AG20443 (cell line): ENCODE measurements at regions not wholly inside any gene's neighbourhood (a gene's known extent, or its start where the extent isn't known, plus 50 kb on each side); places are given as distances from the start of the nearest gene placed in this dataset.

ENCODE experiments used
- DNase-seq: peaks from one replicate; pipeline ENCODE4 v3.0.0; 2012; ENCODE audit warnings: low spot score, mixed read lengths

DNA sequence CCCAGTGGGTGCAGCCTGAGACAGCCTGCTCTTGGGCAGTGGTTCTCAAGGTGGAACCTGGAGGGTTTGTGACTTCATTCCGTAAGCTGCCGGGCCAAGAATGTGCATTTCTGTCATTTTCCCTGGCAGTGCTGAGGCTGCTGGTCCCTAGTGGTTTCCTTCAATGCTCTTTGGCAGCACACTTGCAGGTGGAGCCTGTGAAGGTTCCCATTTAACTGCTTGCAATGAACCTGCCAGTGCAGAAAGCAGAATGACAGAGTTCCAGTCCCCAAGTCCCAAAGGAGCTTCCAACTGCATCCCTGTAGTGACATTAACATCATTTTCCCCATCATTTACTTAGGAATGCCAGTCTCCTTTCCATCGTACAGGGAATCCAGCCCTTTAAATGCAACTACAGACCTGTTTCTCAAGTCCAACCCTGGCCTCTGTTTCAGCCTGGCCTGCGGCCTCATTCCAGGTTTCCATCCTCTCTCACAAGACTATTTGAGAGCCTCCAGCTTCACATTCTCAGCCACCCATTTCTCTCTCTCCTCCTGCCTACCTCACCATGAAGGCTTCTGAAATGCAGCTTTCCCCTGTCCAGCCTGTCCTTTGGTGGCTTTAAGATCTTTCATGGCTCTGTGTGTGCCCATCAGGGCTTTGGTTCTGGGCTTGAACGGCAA lies 149.7 kb upstream of the GGTLC1 start:
- no peak for DNase-seq

DNA sequence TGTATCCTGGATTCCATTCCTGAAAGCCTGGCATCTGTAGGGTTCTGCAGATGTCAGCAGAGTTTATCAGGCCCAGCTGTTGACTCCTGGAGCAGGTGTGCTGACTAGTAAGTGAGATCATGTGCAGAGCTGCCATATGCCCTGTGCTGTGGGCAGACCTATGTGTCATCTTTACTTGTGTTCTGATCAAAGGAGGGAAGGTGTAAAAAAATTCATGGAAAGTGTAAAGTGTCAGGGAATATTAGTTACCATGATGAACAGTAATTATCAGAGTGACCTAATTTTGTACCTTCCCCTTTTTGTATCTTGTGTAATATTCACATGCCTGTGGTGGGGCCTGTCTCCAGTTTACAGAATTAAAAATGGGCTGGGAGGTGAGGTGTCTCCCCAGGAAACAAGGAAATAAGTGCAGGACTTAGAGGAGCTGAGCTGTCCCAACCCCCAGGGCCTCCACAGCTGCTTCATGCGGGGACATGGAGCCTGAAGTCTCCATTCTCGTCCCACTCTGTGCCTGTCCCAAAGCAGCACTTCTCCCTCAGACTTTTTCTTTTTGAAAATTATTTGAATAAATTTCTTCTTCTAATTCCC lies 148.2 kb upstream of the GGTLC1 start:
- no peak for DNase-seq

DNA sequence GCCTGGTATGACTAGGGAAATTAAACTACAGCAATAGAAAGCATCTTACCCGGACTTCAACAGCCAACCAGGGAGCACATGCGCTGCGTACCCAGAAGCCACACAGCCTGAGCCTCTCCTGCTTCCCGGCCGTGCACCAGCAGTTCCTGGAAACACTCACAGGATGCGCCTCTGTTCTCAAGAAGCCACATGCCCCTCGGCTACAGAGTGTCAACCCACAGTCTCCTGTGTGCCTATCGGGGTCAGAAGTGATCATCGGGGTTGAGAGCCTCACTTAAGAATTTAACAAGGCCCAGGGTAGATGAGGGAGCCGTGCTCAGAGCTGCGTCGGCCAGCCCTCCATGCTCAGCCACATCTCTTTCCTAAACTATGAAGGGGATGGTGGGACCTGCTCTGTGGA lies 147.2 kb upstream of the GGTLC1 start:
- DNase-seq = no peak

DNA sequence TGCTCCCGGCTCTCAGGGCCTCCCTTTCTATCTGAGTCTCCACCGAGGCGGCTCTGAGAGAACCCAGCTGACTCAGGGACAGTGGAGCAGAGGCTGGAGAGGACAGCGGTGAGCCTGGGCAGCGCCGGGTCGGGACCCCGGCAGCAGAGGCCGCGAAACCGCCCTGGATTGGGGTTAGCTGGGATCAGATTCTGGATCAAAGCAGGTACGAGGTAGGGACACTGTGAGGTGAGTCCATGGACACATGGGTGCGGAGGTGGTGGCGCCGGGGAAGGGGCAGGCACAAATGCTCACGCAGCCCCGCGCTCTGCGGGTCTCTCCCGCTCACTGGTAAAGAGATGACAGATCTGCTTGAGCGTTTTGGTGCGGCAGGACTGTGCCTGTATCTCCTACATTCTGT lies 146.4 kb upstream of the GGTLC1 start:
- DNase-seq = no peak

DNA sequence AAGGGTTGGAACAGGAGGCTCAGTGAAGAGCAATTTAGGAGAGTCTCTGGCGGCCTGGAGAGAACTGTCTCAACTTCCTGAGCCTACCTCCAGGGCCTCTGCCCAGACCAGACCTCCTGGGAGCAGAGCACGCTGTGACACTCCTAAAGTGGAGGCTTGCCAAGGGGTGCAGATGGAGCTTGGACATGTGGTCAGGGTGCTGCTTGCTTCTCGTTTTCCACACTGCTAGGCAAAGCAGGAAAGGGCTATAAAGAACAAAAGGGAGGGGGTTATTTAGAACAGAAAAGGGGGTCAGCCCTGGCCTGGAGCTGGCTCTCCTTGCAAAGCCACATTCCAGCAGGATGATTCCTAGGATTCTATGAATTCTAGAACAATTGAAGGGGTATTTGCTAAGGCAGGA lies 145.7 kb upstream of the GGTLC1 start:
- DNase-seq = no peak

DNA sequence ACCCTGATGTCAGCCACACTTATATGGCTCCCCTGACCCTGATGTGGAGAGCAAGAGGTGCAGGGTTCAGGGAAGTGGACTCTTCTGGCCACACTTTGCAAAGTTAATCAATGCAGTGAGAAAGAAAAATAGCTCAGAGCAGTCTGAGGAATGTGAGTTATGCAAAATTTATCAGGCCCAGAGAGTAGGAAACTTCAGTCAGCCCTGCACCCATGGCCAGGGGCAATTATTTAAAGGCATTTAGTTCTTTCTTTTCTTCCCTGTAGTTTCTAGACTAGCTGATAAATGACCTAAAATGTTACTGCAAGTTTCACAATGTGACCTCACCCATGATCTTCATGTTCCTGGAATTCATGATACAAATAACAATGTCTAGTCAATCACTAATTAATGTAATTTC lies 143.7 kb upstream of the GGTLC1 start:
- no peak for DNase-seq

DNA sequence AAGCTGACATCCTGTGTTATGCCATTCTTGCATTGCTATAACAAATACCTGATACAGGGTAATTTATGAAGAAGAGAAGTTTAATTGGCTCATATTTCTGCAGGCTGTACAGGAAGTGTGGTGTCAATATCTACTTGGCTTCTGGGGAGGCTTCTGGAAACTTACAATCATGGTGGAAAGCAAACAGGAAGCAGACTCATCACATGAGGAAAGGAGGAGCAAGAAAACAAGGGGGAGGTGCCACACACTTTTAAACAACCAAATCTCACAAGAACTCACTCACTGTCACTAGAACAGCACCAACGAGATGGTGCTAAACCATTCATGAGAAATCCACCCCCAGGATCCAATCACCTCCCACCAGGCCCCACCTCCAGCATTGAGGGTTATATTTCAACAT lies 143.1 kb upstream of the GGTLC1 start:
- DNase-seq = no peak

DNA sequence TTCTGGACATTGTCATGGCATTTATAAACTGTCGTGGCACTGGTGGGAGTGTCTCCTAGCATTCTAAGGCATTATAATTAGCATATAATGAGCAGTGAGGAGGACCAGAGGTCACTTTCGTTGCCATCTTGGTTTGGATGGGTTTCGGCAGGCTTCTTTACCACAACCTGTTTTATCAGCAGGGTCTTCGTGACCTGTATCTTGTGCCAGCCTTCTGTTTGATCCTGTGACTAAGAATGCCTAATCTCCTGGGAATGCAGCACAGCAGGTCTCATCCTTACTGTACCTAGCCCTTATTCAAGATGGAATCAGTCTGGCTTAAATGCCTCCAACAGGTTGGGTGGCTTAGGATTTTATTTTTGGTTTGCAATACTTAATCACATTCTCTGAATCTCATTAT lies 142.7 kb upstream of the GGTLC1 start:
- DNase-seq = no peak

DNA sequence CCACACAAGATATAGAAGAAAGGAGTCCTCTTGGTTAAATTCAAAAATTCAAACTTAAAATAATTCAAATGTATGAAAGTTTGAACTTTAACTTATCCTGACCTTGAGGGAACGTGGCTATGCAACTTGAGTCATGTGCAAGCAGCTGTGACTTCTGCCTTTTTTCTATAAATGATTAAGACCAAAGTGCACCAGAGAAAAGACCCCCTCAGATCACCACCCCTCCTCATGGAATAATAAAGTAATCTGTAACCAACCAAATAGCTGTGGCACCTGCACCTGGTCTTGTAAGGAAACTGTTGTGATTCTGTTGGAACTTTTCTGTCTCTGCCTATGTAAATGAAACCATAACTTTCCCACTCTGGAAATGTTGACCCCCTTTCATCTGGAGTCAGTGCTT lies 141.1 kb upstream of the GGTLC1 start:
- no peak for DNase-seq

DNA sequence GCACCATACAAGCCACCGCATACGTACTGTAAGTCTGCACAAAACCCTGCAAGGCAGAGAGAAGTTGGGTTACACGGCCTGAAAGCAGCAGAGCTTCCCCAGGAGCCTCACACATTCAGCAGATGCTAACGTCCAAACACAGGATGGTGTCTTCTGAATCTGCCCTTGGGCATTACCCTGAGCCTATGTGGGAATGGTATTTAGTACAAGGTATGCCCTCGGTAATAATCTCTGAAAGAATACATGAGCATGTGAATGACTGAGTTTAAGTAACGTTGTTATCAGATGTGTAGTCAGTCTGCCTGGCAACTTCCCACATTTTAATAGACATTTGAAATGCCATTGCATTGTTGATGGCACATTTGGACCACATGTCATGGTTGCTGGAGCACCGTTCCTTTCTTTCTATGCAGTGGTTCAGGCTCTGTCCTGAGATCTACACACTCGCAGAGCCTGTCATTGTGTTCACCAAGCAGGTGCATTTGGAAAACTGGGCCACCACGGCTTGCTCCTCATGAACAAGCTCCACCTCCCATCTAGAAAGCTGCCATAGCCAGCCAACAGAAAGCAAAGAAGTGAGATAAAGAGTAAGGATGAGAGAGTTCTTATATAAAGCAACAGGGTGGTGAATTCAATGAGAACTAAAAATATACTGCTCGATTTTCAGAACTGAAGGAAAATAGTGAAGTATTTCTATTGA lies 136.5 kb upstream of the GGTLC1 start:
- DNase-seq = no peak

DNA sequence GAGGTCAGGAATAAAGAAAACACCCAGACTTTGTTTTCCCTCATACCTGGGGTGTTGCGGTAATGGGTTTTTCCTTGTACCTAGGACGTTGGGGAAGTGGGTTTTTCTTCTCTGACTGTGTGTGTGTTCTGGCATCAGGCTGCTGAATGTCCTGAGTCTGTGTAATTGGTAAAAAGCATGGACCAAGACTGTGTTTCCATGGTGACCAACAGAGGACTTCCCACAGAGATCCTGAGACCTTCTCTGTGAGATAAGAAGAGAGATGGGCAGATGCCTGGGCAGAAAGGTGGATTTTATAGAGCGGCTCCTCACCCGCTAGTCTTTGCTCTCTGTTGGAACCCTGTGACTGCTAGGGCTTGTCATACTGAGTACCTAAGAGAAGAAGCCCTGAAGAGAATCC lies 135.4 kb upstream of the GGTLC1 start:
- DNase-seq = no peak

DNA sequence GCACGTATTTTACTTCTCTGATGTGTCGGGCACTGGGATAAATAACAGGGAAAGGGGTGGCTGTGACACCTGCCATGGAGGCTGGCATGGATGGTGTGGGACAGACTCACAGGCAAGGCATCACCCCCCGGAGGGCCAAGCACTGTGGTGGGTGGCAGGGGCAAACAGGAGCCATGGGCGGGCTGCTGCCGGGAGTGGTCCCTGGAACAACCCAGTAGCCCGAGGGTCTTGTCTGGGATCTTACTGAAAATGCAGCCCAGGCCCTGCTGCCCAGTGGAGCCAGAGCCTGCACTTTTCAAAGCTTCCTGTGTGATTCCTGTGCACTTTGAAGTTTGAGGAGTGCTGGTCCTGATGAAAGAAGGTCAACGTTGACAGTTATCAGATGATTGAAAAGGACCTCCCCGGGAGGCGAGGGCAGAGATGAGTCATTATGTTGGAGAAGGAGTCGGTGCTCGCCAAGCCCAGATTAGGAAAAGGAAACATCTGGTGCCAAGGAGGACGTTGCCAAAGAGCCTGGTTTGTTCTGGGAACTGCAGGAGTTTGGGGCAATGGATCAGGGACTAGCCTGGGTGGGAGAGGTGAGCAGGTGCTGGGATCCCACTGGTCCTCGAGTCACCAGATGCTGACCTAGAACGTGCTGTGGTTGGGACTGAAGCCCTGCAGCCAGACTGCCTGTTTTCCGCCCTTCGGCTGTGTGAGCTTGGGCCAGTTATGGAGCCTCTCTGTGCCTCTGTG lies 130.0 kb upstream of the GGTLC1 start:
- no peak for DNase-seq

DNA sequence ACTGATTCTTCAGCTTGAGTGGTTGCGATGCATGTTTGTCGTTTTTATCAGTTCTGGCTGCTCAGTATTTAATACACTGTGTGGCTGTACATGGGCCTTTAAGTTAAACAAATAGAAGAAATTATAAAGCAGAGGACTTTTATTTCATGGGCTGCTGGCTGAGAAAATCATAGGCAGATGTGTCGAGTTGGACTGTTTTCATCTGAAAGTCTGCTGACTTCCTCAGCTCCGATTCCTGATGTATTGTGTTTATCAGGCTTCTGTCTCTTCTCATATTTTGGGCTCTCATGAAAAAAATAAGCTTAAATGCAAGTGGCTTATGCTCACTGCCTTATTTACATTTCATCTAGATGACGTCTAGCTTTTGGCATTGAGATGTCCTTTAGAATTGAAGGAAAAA lies 129.5 kb upstream of the GGTLC1 start:
- no peak for DNase-seq

DNA sequence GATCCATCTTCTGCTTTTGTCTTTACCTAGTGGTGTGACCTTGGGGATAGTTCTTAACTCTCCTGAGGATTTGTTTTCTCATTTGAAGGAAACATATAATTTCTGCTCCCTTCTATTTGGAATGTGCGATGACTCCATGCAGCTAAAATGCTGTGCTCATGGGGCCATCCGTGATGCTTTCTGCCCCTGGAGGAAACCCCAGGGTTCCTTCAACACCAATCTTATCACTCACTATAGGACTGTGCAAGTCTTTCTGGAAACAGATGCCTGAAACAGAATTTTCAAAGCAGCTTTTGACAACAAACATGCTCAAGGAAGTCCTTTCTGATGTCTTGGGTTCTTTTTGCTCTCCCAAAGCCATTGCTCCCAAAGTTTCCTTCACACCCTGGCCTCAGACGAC lies 128.8 kb upstream of the GGTLC1 start:
- DNase-seq = no peak

DNA sequence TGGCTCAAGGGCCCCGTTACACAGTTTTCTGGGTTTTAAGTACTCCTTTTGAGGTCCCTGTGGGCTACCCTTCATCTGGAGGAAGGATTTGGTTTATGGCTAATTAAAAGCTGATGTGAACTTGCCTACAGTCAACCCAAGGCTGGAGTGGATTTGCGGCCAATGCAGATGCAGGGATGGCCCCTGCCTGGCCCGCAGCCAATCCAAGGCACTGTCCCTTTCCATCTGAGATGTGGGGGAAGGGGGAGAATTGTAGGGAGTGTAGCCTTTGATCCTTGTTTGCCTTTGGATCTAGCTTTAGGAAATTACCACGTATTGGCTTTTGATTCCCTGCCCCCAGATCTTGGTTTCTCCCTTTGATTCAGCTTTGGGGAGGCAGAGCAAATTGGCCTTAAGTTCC lies 128.0 kb upstream of the GGTLC1 start:
- no peak for DNase-seq

DNA sequence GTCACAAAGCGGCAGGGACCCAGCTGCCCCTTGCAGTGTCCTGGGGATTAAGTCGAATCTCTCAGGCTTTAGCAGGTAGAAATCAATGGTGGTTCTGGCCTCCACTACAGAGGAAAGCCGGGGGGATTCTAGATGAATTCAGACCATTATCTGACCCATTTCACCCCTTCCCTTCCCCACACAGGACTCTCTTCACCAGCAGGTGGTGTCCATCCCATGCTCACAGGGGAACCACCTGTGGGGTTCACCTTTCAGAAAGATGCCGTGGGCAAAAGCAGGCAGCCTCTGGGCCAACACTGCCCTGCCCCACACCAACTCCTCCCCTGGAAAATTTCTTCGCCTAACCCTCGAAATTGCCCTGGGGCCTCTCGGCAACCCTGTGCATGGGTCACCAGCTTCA lies 123.8 kb upstream of the GGTLC1 start:
- DNase-seq = no peak

DNA sequence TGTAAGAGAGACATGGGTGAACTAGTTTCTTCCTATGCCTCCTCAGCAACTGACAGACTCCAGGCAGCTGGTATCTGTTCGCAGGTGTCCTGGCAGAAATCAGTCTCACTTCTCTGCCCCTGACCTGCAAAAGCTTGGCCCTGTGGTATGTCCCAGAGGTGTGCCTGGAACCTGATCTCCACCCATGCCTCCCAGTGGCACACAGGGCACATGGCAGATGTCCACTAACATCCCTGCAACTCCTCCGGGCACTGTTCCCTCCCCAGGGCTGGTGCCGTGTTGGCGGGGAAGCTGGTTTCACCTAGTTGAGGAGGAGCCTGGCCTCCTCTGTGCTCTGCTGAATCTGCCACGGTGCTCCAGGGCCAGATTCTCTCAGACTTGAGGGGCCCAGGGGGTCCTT lies 123.3 kb upstream of the GGTLC1 start:
- no peak for DNase-seq

DNA sequence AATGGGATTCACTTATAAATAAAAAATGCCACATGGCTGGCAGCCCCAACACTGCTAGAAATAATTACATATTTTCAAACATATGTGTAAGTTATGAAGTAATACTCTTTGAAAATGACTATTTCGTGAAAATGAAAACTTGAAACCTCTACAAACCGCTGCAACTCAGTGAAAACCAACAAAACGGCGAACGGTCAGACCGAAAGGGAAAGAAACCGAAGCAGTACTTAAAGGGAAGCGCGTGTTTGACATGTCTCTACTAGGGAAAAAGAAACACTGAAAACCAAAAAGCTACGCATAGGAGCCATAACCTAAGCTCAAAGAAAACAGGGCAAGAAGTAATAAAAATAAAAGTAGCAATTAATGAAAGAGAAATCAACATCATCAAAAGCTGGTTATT lies 121.0 kb upstream of the GGTLC1 start:
- no peak for DNase-seq

DNA sequence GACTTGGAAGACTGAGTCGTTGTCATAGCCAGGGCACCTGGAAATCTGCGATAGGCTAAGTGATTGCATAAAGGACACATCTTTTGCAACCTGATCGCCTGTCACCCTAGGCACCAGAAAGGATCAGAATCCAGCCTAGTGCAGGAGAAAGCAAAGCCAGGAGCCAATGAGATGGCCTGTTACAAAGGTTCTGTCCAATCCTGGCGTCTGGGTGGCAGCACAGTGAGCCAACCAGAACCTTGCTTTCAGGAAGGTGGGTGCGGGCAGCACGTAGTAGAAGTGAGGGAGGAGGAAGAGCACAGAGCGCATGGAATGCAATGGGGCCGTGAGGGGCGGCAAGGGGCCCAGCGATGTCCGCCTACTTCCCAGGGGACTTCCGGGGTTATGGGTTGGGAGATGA lies 120.4 kb upstream of the GGTLC1 start:
- no peak for DNase-seq

DNA sequence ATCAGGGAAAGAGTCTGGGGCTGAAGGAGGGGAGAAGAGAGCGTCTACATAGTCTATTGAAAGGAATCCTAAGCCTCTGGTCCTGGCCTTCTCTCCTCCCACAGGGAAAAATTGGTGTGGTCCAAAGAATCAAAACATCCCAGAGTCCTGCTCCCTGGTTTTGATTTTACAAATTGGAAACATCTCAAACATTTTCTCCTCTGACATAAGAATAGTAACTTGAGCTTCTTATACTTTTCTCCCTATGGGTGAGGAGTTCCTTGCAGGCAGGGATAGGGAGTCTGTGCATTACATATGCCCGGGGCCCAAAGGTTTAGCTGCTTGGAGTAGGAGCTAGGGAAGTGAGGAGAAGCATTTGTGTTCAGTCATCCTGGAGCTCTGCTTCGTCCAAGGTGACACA lies 120.0 kb upstream of the GGTLC1 start:
- DNase-seq = no peak

DNA sequence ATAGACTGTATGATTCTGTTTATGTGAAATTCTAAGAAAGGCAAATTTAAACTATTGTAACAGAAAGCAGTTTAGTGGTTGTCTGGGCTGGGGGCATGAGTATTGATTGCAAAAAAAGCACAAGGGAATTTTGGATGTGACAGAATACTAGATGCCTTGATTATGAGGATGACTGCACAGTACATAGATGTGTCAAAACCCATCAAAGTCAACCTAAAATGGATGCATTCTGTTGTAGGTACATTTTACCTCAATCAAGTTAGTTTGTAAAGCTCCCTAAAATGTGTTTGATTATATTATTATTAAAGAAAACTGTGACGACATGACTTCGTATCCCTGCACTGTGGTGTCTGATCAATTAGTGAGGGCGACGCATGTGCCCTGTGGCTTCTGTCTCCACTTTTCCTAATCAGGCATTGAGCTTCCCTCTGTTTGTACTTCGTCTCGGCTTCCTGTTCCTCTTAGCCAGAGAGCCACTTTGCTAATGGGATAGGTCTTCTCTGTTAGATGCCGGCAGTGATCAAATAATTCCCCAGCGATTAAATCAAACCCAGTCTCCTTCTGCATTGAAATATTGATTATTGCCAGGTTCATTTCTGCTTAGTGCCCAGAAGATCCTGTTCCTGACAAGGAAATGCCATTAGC lies 118.3 kb upstream of the GGTLC1 start:
- no peak for DNase-seq

DNA sequence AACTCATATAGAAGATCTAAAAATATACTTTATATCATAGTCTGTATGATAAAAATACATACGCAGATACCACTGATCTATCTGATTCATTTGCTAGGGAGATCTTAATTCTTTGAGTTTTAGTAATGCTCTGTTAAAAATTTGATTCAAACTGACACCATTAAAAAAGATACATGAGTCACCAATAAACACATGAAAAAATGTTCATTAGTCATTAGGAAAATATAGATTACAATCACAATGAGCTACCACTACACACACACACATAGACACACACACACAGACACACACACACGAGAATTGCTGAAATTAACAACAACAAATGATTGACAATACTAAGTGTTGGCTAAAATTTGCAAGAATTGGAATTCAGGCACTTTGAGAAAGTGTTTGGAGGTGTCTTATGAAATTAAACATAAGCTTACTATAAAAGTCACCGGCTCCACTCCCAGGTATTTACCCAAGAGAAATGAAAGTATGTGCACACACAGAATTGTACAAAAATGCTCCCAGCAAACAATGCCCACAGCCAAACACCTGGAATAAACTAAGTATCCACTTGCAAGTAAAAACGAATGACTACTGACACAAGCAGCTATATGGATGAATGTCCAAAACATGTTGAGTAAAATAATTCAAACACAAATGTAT lies 117.7 kb upstream of the GGTLC1 start:
- DNase-seq = no peak
